ENCODE measurements at regions not wholly inside any gene's neighbourhood (a gene's known extent, or its start where the extent isn't known, plus 50 kb on each side); places are given as distances from the start of the nearest gene placed in this dataset.

- TF ChIP-seq, protein P1, sequence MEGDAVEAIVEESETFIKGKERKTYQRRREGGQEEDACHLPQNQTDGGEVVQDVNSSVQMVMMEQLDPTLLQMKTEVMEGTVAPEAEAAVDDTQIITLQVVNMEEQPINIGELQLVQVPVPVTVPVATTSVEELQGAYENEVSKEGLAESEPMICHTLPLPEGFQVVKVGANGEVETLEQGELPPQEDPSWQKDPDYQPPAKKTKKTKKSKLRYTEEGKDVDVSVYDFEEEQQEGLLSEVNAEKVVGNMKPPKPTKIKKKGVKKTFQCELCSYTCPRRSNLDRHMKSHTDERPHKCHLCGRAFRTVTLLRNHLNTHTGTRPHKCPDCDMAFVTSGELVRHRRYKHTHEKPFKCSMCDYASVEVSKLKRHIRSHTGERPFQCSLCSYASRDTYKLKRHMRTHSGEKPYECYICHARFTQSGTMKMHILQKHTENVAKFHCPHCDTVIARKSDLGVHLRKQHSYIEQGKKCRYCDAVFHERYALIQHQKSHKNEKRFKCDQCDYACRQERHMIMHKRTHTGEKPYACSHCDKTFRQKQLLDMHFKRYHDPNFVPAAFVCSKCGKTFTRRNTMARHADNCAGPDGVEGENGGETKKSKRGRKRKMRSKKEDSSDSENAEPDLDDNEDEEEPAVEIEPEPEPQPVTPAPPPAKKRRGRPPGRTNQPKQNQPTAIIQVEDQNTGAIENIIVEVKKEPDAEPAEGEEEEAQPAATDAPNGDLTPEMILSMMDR (IDR thresholded peaks at IDR 0.05): no peak
- no peak for TF ChIP-seq EZH2 (IDR thresholded peaks at IDR 0.05)
- TF ChIP-seq EZH2phosphoT487 (IDR thresholded peaks at IDR 0.05): no peak
Measured at GRCh38 chr1:30627994-30628393, 95.4 kb downstream of the MATN1 start.

Measured in neural progenitor cell (in vitro differentiated cells).